ENCODE measurements at regions not wholly inside any gene's neighbourhood (a gene's known extent, or its start where the extent isn't known, plus 50 kb on each side); places are given as distances from the start of the nearest gene placed in this dataset.

- TF ChIP-seq, protein P1, sequence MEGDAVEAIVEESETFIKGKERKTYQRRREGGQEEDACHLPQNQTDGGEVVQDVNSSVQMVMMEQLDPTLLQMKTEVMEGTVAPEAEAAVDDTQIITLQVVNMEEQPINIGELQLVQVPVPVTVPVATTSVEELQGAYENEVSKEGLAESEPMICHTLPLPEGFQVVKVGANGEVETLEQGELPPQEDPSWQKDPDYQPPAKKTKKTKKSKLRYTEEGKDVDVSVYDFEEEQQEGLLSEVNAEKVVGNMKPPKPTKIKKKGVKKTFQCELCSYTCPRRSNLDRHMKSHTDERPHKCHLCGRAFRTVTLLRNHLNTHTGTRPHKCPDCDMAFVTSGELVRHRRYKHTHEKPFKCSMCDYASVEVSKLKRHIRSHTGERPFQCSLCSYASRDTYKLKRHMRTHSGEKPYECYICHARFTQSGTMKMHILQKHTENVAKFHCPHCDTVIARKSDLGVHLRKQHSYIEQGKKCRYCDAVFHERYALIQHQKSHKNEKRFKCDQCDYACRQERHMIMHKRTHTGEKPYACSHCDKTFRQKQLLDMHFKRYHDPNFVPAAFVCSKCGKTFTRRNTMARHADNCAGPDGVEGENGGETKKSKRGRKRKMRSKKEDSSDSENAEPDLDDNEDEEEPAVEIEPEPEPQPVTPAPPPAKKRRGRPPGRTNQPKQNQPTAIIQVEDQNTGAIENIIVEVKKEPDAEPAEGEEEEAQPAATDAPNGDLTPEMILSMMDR (conservative IDR thresholded peaks at IDR 0.05 in 1 of 2, IDR thresholded peaks at IDR 0.05 in 1 of 2; ENCODE audit: extremely low read depth in 1 of 2, insufficient read depth in 1 of 2, low read depth in 1 of 2, low read length in 2 of 2), result no peak
- no peak for TF ChIP-seq EZH2 (IDR thresholded peaks at IDR 0.05; ENCODE audit: borderline replicate concordance, low read length)
These were observed 105.3 kb upstream of the FAM20C start for GRCh38 chr7:87047-87446.

Measured in mammary epithelial cell (primary cell).